ENCODE measurements at regions not wholly inside any gene's neighbourhood (a gene's known extent, or its start where the extent isn't known, plus 50 kb on each side); places are given as distances from the start of the nearest gene placed in this dataset.

- TF ChIP-seq, protein P1, sequence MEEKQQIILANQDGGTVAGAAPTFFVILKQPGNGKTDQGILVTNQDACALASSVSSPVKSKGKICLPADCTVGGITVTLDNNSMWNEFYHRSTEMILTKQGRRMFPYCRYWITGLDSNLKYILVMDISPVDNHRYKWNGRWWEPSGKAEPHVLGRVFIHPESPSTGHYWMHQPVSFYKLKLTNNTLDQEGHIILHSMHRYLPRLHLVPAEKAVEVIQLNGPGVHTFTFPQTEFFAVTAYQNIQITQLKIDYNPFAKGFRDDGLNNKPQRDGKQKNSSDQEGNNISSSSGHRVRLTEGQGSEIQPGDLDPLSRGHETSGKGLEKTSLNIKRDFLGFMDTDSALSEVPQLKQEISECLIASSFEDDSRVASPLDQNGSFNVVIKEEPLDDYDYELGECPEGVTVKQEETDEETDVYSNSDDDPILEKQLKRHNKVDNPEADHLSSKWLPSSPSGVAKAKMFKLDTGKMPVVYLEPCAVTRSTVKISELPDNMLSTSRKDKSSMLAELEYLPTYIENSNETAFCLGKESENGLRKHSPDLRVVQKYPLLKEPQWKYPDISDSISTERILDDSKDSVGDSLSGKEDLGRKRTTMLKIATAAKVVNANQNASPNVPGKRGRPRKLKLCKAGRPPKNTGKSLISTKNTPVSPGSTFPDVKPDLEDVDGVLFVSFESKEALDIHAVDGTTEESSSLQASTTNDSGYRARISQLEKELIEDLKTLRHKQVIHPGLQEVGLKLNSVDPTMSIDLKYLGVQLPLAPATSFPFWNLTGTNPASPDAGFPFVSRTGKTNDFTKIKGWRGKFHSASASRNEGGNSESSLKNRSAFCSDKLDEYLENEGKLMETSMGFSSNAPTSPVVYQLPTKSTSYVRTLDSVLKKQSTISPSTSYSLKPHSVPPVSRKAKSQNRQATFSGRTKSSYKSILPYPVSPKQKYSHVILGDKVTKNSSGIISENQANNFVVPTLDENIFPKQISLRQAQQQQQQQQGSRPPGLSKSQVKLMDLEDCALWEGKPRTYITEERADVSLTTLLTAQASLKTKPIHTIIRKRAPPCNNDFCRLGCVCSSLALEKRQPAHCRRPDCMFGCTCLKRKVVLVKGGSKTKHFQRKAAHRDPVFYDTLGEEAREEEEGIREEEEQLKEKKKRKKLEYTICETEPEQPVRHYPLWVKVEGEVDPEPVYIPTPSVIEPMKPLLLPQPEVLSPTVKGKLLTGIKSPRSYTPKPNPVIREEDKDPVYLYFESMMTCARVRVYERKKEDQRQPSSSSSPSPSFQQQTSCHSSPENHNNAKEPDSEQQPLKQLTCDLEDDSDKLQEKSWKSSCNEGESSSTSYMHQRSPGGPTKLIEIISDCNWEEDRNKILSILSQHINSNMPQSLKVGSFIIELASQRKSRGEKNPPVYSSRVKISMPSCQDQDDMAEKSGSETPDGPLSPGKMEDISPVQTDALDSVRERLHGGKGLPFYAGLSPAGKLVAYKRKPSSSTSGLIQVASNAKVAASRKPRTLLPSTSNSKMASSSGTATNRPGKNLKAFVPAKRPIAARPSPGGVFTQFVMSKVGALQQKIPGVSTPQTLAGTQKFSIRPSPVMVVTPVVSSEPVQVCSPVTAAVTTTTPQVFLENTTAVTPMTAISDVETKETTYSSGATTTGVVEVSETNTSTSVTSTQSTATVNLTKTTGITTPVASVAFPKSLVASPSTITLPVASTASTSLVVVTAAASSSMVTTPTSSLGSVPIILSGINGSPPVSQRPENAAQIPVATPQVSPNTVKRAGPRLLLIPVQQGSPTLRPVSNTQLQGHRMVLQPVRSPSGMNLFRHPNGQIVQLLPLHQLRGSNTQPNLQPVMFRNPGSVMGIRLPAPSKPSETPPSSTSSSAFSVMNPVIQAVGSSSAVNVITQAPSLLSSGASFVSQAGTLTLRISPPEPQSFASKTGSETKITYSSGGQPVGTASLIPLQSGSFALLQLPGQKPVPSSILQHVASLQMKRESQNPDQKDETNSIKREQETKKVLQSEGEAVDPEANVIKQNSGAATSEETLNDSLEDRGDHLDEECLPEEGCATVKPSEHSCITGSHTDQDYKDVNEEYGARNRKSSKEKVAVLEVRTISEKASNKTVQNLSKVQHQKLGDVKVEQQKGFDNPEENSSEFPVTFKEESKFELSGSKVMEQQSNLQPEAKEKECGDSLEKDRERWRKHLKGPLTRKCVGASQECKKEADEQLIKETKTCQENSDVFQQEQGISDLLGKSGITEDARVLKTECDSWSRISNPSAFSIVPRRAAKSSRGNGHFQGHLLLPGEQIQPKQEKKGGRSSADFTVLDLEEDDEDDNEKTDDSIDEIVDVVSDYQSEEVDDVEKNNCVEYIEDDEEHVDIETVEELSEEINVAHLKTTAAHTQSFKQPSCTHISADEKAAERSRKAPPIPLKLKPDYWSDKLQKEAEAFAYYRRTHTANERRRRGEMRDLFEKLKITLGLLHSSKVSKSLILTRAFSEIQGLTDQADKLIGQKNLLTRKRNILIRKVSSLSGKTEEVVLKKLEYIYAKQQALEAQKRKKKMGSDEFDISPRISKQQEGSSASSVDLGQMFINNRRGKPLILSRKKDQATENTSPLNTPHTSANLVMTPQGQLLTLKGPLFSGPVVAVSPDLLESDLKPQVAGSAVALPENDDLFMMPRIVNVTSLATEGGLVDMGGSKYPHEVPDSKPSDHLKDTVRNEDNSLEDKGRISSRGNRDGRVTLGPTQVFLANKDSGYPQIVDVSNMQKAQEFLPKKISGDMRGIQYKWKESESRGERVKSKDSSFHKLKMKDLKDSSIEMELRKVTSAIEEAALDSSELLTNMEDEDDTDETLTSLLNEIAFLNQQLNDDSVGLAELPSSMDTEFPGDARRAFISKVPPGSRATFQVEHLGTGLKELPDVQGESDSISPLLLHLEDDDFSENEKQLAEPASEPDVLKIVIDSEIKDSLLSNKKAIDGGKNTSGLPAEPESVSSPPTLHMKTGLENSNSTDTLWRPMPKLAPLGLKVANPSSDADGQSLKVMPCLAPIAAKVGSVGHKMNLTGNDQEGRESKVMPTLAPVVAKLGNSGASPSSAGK (IDR thresholded peaks at IDR 0.05): peak; percentile 24; the same call in 1 of the 2 replicates
- TF ChIP-seq GABPA (tag; conservative IDR thresholded peaks at IDR 0.05; ENCODE audit: low read depth) (0 out of 2 replicates have a peak, but pooled peaks have one; percentile 30), L3MBTL2 (IDR thresholded peaks at IDR 0.05) (0 out of 2 replicates have a peak, but pooled peaks have one; percentile 34), CXXC5 (CRISPR knock-in tag; IDR thresholded peaks at IDR 0.05) (no peak), SOX6 (IDR thresholded peaks at IDR 0.05) (no peak), ZNF184 (CRISPR knock-in tag; IDR thresholded peaks at IDR 0.05) (no peak), ZKSCAN1 (IDR thresholded peaks at IDR 0.05; ENCODE audit: low read depth, low read length) (no peak)
- TF ChIP-seq, protein P2, sequence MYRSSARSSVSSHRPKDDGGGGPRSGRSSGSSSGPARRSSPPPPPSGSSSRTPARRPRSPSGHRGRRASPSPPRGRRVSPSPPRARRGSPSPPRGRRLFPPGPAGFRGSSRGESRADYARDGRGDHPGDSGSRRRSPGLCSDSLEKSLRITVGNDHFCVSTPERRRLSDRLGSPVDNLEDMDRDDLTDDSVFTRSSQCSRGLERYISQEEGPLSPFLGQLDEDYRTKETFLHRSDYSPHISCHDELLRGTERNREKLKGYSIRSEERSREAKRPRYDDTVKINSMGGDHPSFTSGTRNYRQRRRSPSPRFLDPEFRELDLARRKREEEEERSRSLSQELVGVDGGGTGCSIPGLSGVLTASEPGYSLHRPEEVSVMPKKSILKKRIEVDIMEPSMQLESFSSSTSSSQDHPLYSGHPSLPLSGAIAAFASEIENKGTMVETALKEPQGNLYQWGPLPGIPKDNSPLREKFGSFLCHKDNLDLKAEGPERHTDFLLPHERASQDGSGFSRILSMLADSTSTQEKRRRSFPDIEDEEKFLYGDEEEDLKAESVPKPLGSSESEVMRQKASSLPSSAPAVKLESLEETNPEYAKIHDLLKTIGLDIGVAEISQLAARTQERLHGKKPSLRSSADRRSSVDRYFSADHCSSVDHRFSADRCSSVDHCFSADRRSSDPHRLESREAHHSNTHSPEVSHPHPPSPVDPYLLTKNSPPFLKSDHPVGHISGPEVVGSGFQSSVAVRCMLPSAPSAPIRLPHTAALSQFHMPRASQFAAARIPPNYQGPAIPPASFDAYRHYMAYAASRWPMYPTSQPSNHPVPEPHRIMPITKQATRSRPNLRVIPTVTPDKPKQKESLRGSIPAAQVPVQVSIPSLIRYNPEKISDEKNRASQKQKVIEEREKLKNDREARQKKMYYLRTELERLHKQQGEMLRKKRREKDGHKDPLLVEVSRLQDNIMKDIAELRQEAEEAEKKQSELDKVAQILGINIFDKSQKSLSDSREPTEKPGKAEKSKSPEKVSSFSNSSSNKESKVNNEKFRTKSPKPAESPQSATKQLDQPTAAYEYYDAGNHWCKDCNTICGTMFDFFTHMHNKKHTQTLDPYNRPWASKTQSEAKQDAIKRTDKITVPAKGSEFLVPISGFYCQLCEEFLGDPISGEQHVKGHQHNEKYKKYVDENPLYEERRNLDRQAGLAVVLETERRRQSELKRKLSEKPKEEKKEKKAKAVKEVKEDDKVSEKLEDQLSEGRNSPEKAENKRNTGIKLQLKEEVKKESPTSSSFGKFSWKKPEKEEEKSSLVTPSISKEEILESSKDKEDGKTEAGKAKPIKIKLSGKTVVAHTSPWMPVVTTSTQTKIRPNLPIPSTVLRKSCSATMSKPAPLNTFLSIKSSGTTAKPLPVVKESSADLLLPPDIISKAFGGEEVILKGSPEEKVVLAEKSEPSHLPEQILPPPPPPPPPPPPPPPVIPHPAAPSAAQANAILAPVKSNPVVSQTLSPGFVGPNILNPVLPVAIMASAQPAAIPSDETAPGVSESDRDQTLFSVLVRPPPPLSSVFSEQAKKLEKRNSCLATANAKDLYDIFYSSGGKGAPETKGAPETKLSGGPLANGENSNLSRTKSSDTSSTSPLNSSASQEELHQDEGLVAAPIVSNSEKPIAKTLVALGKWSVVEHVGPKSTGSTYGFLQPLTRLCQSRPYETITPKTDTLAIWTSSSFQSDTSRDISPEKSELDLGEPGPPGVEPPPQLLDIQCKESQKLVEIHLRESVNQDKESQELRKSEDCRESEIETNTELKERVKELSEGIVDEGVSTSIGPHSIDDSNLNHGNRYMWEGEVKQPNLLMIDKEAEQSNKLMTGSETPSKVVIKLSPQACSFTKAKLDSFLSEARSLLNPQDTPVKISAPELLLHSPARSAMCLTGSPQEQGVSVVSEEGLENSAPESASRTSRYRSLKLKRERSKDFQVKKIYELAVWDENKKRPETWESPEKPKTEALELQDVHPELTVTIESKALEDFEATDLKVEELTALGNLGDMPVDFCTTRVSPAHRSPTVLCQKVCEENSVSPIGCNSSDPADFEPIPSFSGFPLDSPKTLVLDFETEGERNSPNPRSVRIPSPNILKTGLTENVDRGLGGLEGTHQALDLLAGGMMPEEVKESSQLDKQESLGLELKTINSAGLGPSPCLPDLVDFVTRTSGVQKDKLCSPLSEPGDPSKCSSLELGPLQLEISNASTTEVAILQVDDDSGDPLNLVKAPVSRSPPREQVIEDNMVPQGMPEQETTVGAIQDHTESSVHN (IDR thresholded peaks at IDR 0.05; ENCODE audit: borderline replicate concordance in 1 of 2, low read depth in 1 of 2): no peak
Observed at GRCh38 chr5:82352146-82352791, 74.1 kb upstream of the RPS23 start (continued).
